BLaER1 treated with 17β-estradiol and CSF1 and Interleukin-3, amounts not matched to agents 10 nM and 100 nM (cell line): ENCODE measurements at regions not wholly inside any gene's neighbourhood (a gene's known extent, or its start where the extent isn't known, plus 50 kb on each side); places are given as distances from the start of the nearest gene placed in this dataset.

Experiments
- H3K27ac ChIP-seq, 11 experiments: shearing (Covaris generic); formaldehyde crosslinking; 2 replicates each; pipeline ENCODE4 v1.8.1; 2022
- H3K27me3 ChIP-seq, 11 experiments: shearing (Covaris generic); formaldehyde crosslinking; 2 replicates each; pipeline ENCODE4 v1.8.1; 2022
- H3K36me3 ChIP-seq, 11 experiments: shearing (Covaris generic); formaldehyde crosslinking; 2 replicates each; pipeline ENCODE4 v1.8.1; 2022
- H3K4me1 ChIP-seq, 10 experiments: shearing (Covaris generic); formaldehyde crosslinking; 2 replicates each; pipeline ENCODE4 v1.8.1; 2022
- H3K4me2 ChIP-seq, 11 experiments: shearing (Covaris generic); formaldehyde crosslinking; 2 replicates each; pipeline ENCODE4 v1.8.1; 2022
- H3K4me3 ChIP-seq, 10 experiments: shearing (Covaris generic); formaldehyde crosslinking; 2 replicates each; pipeline ENCODE4 v1.8.1; 2022
- H3K9ac ChIP-seq, 11 experiments: shearing (Covaris generic); formaldehyde crosslinking; 2 replicates each; pipeline ENCODE4 v1.8.1; 2022
- H3K9me3 ChIP-seq, 11 experiments: shearing (Covaris generic); formaldehyde crosslinking; replicated peaks in 1 of 11; 2 replicates each; pipeline ENCODE4 v1.8.1; 2022
- H4K20me1 ChIP-seq, 11 experiments: shearing (Covaris generic); formaldehyde crosslinking; 2 replicates each; pipeline ENCODE4 v1.8.1; 2022
- Cebpa-rat ChIP-seq, 11 experiments: shearing (Covaris generic); IDR thresholded peaks; 2 replicates each; pipeline ENCODE4 v1.8.1; 2022

DNA sequence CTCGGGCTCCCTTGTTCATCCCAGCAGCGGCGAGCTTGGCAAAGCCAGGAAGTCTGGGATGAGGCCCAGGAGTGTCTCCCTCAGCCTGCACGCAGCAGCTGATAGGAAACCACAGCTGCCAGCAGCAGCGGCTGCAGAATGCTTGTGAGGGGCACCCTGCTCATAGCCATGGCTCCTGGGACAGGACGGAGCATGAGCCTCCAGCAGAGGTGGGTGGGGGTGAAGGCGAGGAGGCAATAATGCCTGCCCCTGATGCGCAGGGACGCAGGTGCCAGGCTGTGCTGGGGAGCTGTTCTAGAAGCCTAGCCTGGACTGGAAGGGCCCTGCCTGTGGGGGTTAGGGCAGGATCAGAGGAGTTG lies 157.9 kb downstream of the CD83 start:
- H3K36me3 ChIP-seq = peaks cover 0 to 7% (median 0%) of the 10 kb centered on the region in 11 experiments; a peak in 1 of 22 replicates
- peak overlapping the region in 7 of 11 experiments; percentile 6 to 63 (median 32); a peak in 6 of 22 replicates for H3K9ac ChIP-seq
- no peak for TF ChIP-seq Cebpa-rat (IDR thresholded peaks at IDR 0.05)
- peak overlapping the region; percentile 24 to 92 (median 72); a peak in 17 of 22 replicates for H3K27ac ChIP-seq
- peak overlapping the region; percentile 77 to 96 (median 87) for H3K4me2 ChIP-seq
- H3K27me3 ChIP-seq = no peaks in the 10 kb centered on the region
- H3K4me1 ChIP-seq = peaks cover 57 to 84% (median 64%) of the 10 kb centered on the region in 10 experiments
- no peaks in the 10 kb centered on the region for H4K20me1 ChIP-seq
- H3K9me3 ChIP-seq = peaks cover 15 to 41% (median 23%) of the 10 kb centered on the region in 11 experiments
- no peak overlapping the region; a peak in 2 of 20 replicates for H3K4me3 ChIP-seq

DNA sequence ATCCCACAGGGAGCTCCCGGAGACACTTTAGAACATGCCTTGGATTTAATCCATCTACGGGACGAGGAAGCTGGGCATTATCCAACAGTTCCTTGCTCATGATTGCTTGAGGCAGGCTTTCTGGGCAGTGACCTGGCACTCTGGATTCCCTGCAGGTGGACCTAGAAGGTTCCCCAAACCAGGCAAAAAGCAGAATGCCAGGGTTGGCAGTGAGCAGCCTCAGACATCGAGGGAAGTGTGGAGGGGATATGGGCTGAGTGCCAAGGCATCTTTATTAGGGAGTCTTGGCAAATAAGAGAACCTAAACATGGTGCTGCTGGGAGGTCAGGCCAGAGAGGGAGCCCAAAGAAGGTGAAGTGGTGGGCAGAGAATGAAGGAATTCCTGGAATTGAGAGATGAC lies 158.5 kb downstream of the CD83 start:
- Histone ChIP-seq H3K4me2 (peak overlapping the region; percentile 77 to 96 (median 87)), H3K9me3 (peaks cover 21 to 41% (median 29%) of the 10 kb centered on the region in 11 experiments), H3K27ac (peak overlapping the region; percentile 49 to 92 (median 72); a peak in 21 of 22 replicates), H3K36me3 (peaks cover 0 to 7% (median 0%) of the 10 kb centered on the region in 11 experiments; a peak in 1 of 22 replicates), H4K20me1 (no peaks in the 10 kb centered on the region), H3K9ac (peak overlapping the region in 10 of 11 experiments; percentile 40 to 81 (median 62); a peak in 17 of 22 replicates), H3K4me3 (peak overlapping the region in 2 of 10 experiments; percentile 37 to 40; a peak in 4 of 20 replicates), H3K4me1 (peaks cover 51 to 78% (median 58%) of the 10 kb centered on the region in 10 experiments), H3K27me3 (no peaks in the 10 kb centered on the region)
- TF ChIP-seq Cebpa-rat (IDR thresholded peaks at IDR 0.05) = no peak

DNA sequence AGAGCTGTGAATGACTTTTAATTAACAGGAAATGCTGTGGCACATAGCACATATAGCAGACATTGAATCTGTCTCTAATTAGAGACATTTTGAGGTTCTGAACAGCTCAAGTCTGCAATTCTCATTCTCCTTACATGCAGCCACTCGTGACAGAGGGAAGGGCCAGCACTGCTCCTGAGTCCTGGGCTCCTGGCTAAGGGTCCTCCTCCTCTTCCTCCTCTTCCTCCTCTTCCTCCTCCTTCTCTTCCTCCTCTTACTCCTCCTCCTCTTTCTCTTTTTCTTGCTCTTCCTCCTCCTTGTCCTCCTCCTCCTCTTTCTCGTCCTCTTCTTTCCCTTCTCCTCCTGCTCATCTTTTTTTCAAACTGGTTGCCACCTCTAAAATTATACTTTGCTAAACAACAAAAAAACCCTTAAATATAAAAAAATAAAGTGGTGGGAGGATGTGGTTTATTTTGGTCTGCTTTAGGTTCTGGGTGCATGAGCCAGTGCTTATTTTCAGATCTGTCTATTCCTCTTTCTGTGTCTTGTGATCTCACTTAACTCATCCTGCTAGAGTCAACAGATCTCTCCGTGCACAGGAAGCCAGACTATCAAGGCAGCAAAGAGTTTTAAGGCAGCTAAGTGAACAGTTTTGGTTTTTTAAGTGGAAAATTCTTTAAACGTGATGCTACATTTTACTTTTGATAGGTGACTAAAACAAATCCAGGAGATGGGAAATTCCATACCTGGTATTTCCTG lies 159.3 kb downstream of the CD83 start:
- Histone ChIP-seq H3K4me2 (peak overlapping the region; percentile 77 to 96 (median 87)), H3K9me3 (peaks cover 23 to 41% (median 35%) of the 10 kb centered on the region in 11 experiments), H3K4me3 (peak overlapping the region in 8 of 10 experiments; percentile 6 to 40 (median 34); a peak in 11 of 20 replicates), H4K20me1 (no peaks in the 10 kb centered on the region), H3K27ac (peak overlapping the region; percentile 49 to 92 (median 72)), H3K36me3 (peaks cover 0 to 7% (median 0%) of the 10 kb centered on the region in 11 experiments; a peak in 1 of 22 replicates), H3K27me3 (no peaks in the 10 kb centered on the region), H3K9ac (peak overlapping the region; percentile 39 to 81 (median 61); a peak in 21 of 22 replicates), H3K4me1 (peaks cover 44 to 71% (median 54%) of the 10 kb centered on the region in 10 experiments)
- no peak for TF ChIP-seq Cebpa-rat (IDR thresholded peaks at IDR 0.05)

DNA sequence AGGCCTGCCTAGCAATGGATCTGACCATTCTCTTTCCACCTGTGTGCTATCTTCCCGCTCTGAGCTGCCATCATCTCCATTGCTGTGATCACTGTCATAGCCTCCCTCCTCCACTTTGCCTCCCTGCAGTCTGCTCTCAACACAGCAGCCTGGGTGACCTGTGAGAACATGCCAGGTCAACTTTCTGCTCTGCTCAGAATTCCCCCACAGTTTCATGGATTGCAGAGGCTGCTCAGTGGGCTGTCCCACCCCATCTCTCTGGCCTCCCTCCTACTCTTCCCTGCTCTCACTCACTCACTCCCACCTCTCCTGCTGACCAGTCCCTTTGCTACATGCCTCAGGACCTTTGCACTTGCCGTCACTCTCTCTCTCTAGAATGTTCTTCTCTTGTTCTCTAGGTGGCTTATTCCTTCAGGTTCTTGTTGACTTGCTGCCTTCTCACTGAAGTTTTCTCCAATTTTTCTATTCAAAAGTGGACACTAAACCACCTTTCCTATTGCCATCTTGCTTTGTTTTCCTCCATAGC lies 159.9 kb downstream of the CD83 start:
- Histone ChIP-seq H3K27ac (peak overlapping the region; percentile 49 to 92 (median 72); a peak in 21 of 22 replicates), H3K27me3 (no peaks in the 10 kb centered on the region)

DNA sequence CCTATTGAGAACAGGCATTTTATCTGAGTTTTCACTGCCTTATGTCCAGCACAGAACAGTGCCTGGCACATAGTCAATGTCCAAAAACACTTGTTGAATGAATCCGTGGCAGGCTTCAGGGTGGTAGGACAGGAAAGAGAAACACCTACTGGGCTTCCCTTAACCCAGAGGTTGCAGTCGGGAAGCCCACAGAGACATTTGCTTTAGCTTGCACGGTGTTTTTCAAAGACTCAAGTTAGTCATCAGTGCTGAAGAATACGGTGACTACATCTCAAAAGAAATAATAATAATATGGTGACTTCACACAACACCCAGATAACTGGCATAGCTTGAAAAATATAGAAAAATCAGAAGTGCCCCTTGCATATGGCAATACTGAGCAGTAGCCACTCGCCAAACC lies 160.4 kb downstream of the CD83 start:
- peak overlapping the region in 10 of 11 experiments; percentile 3 to 92 (median 72); a peak in 13 of 22 replicates for H3K27ac ChIP-seq

More for the DNA sequence above, 159.9 kb downstream of the CD83 start:
- peak overlapping the region; percentile 39 to 81 (median 61); a peak in 15 of 22 replicates for H3K9ac ChIP-seq
- H3K9me3 ChIP-seq = peaks cover 23 to 41% (median 34%) of the 10 kb centered on the region in 11 experiments
- H3K4me2 ChIP-seq = peak overlapping the region; percentile 77 to 96 (median 87)
- H3K36me3 ChIP-seq = peaks cover 0 to 4% (median 0%) of the 10 kb centered on the region in 11 experiments; a peak in 1 of 22 replicates
- H4K20me1 ChIP-seq = no peaks in the 10 kb centered on the region
- no peak for TF ChIP-seq Cebpa-rat (IDR thresholded peaks at IDR 0.05)
- H3K4me3 ChIP-seq = peak overlapping the region in 6 of 10 experiments; percentile 25 to 37 (median 35); a peak in 8 of 20 replicates
- peaks cover 44 to 65% (median 54%) of the 10 kb centered on the region in 10 experiments for H3K4me1 ChIP-seq

DNA sequence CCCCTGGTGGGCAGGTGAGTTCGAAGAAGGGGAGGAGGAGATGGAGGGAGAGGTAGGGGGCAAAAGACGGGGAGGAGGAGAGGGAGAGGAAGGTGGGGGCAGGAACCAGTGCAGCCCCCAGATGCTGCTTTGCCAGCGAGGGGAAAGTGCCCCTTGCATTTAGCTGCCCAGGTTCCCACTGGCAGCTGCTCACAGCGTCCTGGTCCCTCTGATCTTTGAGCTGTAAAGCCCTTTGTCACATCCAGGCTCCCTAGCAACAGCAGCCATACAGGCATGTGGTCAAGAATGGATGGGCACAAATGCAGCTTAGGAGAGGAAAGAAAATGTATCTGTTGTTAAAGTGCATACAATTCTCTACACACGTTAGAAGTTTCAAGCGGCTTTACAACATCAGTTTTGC lies 160.9 kb downstream of the CD83 start:
- no peaks in the 10 kb centered on the region for H3K27me3 ChIP-seq
- no peaks in the 10 kb centered on the region for H3K36me3 ChIP-seq
- H3K4me3 ChIP-seq = no peak overlapping the region
- peak overlapping the region; percentile 77 to 96 (median 87) for H3K4me2 ChIP-seq
- peak overlapping the region in 4 of 11 experiments; percentile 3 to 45 (median 6); a peak in 3 of 22 replicates for H3K9ac ChIP-seq
- peaks cover 17 to 38% (median 29%) of the 10 kb centered on the region in 11 experiments for H3K9me3 ChIP-seq
- TF ChIP-seq Cebpa-rat (IDR thresholded peaks at IDR 0.05) = no peak
- H3K27ac ChIP-seq = peak overlapping the region in 9 of 11 experiments; percentile 3 to 92 (median 11); a peak in 7 of 22 replicates
- H3K4me1 ChIP-seq = peaks cover 47 to 61% (median 57%) of the 10 kb centered on the region in 10 experiments
- no peaks in the 10 kb centered on the region for H4K20me1 ChIP-seq

More for the DNA sequence above, 160.4 kb downstream of the CD83 start:
- Histone ChIP-seq H3K4me3 (no peak overlapping the region), H3K9me3 (peaks cover 18 to 40% (median 32%) of the 10 kb centered on the region in 11 experiments), H4K20me1 (no peaks in the 10 kb centered on the region), H3K36me3 (no peaks in the 10 kb centered on the region), H3K27me3 (no peaks in the 10 kb centered on the region), H3K9ac (peak overlapping the region in 4 of 11 experiments; percentile 3 to 81 (median 25); a peak in 3 of 22 replicates), H3K4me1 (peaks cover 44 to 59% (median 53%) of the 10 kb centered on the region in 10 experiments), H3K4me2 (peak overlapping the region; percentile 77 to 96 (median 87))
- no peak for TF ChIP-seq Cebpa-rat (IDR thresholded peaks at IDR 0.05)

DNA sequence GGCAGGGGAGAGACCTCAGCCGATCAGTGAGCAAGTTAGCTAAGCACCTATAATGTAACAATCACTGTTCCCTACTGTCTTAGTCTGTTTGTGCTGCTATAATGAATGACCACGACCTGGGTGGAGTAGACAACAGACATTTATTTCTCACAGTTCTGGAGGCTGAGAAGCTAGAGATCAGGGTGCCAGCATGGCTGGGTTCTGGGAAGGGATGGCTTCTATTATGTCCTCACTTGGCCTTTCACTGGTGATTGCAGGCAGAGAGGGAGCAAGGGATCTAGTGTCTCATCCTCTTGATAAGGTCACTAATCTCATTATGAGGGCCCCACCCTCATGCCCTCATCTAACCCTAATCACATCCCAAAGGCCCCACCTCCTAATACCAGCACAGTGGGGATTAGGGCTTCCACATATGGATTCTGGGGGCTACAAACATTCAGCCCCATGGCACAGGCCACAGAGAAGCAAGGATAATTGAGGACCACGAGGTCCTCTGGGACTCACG lies 162.5 kb downstream of the CD83 start:
- no peak for TF ChIP-seq Cebpa-rat (IDR thresholded peaks at IDR 0.05)
- no peak overlapping the region for H3K4me2 ChIP-seq
- H3K9ac ChIP-seq = no peak overlapping the region
- H3K36me3 ChIP-seq = no peaks in the 10 kb centered on the region
- no peak overlapping the region for H3K27ac ChIP-seq
- H4K20me1 ChIP-seq = no peaks in the 10 kb centered on the region
- no peaks in the 10 kb centered on the region for H3K27me3 ChIP-seq
- peaks cover 44 to 65% (median 59%) of the 10 kb centered on the region in 10 experiments for H3K4me1 ChIP-seq
- peaks cover 16 to 38% (median 29%) of the 10 kb centered on the region in 11 experiments for H3K9me3 ChIP-seq
- H3K4me3 ChIP-seq = no peak overlapping the region

DNA sequence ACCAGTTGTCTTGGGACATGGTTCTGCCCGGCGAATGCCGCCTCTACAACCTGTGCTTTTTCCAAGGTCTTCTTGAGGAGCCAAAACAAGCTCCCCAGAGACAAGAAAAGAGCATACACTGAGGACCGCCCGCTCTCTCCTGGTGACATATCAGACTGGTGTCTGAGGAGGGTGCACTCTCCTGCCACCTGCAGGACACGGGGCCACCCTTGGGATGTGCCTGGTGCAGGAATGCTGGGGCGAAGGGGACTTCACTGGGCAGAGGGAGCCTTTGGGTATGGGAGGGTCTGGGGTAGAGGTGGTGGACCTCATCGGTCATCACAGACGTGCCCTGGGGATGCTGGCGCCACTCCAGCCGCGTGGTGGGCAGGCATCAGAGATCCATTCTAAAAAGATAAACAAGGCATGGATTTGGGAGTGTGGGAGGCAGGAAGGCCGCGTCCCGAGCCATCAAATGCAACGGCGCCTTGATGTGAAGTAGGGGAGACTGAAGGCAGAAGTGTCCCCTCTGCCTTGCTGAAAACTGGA lies 163.3 kb downstream of the CD83 start:
- Histone ChIP-seq H3K9ac (no peak overlapping the region), H3K27ac (no peak overlapping the region), H3K27me3 (no peaks in the 10 kb centered on the region), H3K4me1 (peaks cover 36 to 62% (median 54%) of the 10 kb centered on the region in 10 experiments), H3K36me3 (no peaks in the 10 kb centered on the region), H4K20me1 (no peaks in the 10 kb centered on the region), H3K4me2 (no peak overlapping the region), H3K9me3 (peaks cover 16 to 38% (median 29%) of the 10 kb centered on the region in 11 experiments), H3K4me3 (no peak overlapping the region)
- TF ChIP-seq Cebpa-rat (IDR thresholded peaks at IDR 0.05) = no peak
